Esophagus muscularis mucosa (tissue), 4 donors: ENCODE measurements at regions not wholly inside any gene's neighbourhood (a gene's known extent, or its start where the extent isn't known, plus 50 kb on each side); places are given as distances from the start of the nearest gene placed in this dataset.

Experiments used
- DNase-seq: peaks from one replicate; pipeline ENCODE4 v3.0.0-alpha.2; 2017; ENCODE audit errors: extremely low spot score
- H3K27ac ChIP-seq, 4 donors: fragments of 200-600 bp; sonication (generic); replicated peaks in 1 of 4; 1 replicate in 3 of 4; 2 replicates in 1 of 4; pipeline ENCODE4 v1.5.1; 2016 to 2019; ENCODE audit warnings: mild to moderate bottlenecking in 1 of 4
- H3K27me3 ChIP-seq, 4 donors: fragments of 200-600 bp; sonication (generic); one replicate each; pipeline versions ENCODE4 v1.5.1 to v1.6.0; 2016 to 2019
- H3K36me3 ChIP-seq, 4 donors: fragments of 200-600 bp; sonication (generic); one replicate each; pipeline ENCODE4 v1.5.1; 2016 to 2019
- H3K4me1 ChIP-seq, 4 donors: fragments of 200-600 bp; sonication (generic); one replicate each; pipeline ENCODE4 v1.5.1; 2016 to 2019
- H3K4me3 ChIP-seq, 4 donors: fragments of 200-600 bp; sonication (generic); 1 replicate in 2 of 4; 2 replicates in 2 of 4; pipeline ENCODE4 v1.5.1; 2016 to 2019; ENCODE audit warnings: mild to moderate bottlenecking in 4 of 4, moderate library complexity in 1 of 4
- H3K9me3 ChIP-seq, 4 donors: fragments of 200-600 bp; sonication (generic); 1 replicate in 3 of 4; 2 replicates in 1 of 4; pipeline ENCODE4 v1.5.1; 2016 to 2019
- EP300 ChIP-seq: sonication (generic); formaldehyde crosslinking; IDR thresholded peaks from one replicate; pipeline ENCODE4 v1.6.1; 2017; ENCODE audit warnings: antibody characterized with exemption
- POLR2A ChIP-seq: fragments of 450-650 bp; IDR thresholded peaks from one replicate; pipeline ENCODE4 v1.6.1; 2017; ENCODE audit warnings: antibody characterized with exemption, moderate library complexity, mild to moderate bottlenecking, low read depth
- POLR2AphosphoS5 ChIP-seq, 2 donors: sonication (generic); formaldehyde crosslinking; IDR thresholded peaks; one replicate each; pipeline ENCODE4 v1.6.1; 2017; ENCODE audit warnings: antibody characterized with exemption in 2 of 2
- WGBS: methylation state at CpG from one replicate; pipeline ENCODE4 v1.1.5; 2018; 5-methylcytosine and 5-hydroxymethylcytosine counted together
- intact Hi-C: fragments of 100-400 bp; cut with DNase I; formaldehyde crosslinking; loops from one replicate; pipeline ENCODE4 v1.15.1; 2023
- TF ChIP-seq, protein P1 (sequence below), 3 experiments: fragments of 200-600 bp in 2 of 3; fragments of 450-650 bp in 1 of 3; sonication (generic) in 2 of 3; IDR thresholded peaks; one replicate each; pipeline ENCODE4 v1.5.1; 2017 to 2019; ENCODE audit warnings: antibody characterized with exemption in 3 of 3, mild to moderate bottlenecking in 2 of 3, moderate library complexity in 1 of 3

DNA sequence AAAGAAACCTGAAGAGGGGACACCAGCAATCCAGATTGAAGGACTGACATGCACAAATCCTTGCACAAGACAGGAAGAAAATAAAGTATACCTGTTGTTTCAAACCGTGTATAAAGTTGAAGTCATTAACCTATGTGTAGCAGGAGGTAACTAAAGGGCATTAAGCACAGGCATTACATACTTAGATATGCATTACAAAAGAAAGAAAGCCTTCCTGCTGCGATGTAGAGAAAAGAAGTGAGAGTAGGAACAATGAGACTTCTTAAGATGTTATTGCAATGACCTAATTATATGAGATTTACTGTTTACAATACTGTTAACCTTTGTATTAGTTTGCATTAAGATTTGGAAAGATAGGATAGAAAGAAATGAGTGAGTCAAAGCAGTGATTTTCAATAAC lies 308.9 kb upstream of the PTPRD start:
- whole genome bisulfite sequencing, result 19% methylated on average over 2 of the region's 2 CpGs
- intact Hi-C loops, result no loop called here

DNA sequence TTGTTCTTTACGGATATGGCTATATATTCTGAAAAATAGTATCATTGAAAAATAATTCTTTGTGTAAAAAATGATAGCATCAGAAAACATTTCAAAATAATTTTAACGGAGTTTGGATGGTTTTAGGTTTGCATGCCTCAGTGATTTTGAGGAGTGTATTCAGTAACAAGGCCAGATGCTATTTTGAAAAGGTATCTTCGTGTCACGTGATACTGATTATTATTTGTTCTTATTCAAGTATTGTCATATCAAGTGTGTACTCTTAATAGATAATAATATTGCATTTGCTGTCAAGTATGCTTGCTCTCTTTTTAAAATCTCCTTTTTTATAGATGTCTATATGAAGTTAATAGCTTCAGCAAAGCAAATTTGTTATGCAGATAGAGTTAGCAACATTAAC lies 313.1 kb upstream of the PTPRD start:
- TF ChIP-seq, protein P1, sequence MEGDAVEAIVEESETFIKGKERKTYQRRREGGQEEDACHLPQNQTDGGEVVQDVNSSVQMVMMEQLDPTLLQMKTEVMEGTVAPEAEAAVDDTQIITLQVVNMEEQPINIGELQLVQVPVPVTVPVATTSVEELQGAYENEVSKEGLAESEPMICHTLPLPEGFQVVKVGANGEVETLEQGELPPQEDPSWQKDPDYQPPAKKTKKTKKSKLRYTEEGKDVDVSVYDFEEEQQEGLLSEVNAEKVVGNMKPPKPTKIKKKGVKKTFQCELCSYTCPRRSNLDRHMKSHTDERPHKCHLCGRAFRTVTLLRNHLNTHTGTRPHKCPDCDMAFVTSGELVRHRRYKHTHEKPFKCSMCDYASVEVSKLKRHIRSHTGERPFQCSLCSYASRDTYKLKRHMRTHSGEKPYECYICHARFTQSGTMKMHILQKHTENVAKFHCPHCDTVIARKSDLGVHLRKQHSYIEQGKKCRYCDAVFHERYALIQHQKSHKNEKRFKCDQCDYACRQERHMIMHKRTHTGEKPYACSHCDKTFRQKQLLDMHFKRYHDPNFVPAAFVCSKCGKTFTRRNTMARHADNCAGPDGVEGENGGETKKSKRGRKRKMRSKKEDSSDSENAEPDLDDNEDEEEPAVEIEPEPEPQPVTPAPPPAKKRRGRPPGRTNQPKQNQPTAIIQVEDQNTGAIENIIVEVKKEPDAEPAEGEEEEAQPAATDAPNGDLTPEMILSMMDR (IDR thresholded peaks at IDR 0.05), result no peak
- TF ChIP-seq POLR2A (no peak), POLR2AphosphoS5 (IDR thresholded peaks at IDR 0.05) (no peak), EP300 (no peak)
- Histone ChIP-seq H3K27me3 (no peaks in the 10 kb centered on the region), H3K4me3 (no peak overlapping the region), H3K36me3 (no peaks in the 10 kb centered on the region), H3K9me3 (no peaks in the 10 kb centered on the region), H3K4me1 (no peaks in the 10 kb centered on the region), H3K27ac (no peak overlapping the region)
- intact Hi-C loops, result no loop called here
- 80% methylated on average over 4 of the region's 4 CpGs for WGBS
- no peak for DNase-seq

More for the DNA sequence above, 308.9 kb upstream of the PTPRD start:
- Histone ChIP-seq H3K27me3 (no peaks in the 10 kb centered on the region), H3K4me1 (no peaks in the 10 kb centered on the region), H3K9me3 (no peaks in the 10 kb centered on the region), H3K36me3 (no peaks in the 10 kb centered on the region), H3K4me3 (no peak overlapping the region), H3K27ac (no peak overlapping the region)
- no peak for DNase-seq
- TF ChIP-seq, protein P1 (IDR thresholded peaks at IDR 0.05), result no peak
- TF ChIP-seq POLR2AphosphoS5 (IDR thresholded peaks at IDR 0.05) (no peak), POLR2A (no peak), EP300 (no peak)

DNA sequence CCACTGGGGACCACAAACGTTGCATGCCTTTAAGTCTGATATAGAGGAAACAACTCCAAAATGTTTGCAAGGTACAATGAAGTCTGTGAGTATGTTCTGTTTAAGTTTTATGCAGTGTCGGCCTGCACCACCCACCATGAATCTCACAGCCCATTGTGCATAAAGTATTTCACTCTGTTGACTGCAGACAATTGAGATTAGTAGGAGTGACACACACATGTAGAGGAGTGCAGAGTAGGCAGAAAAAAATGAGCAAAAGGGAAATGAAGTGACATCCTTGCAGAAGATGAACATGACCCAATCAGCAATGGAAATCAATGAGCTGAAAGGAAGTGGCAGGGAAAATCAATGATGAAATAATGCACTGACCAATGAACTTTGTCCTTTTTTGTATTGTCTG lies 315.6 kb upstream of the PTPRD start:
- H3K36me3 ChIP-seq, result no peaks in the 10 kb centered on the region
- no peak overlapping the region for H3K4me3 ChIP-seq
- no peaks in the 10 kb centered on the region for H3K4me1 ChIP-seq
- no peaks in the 10 kb centered on the region for H3K9me3 ChIP-seq
- WGBS, result 84% methylated on average over 2 of the region's 2 CpGs
- intact Hi-C loops, result no loop called here
- H3K27me3 ChIP-seq, result no peaks in the 10 kb centered on the region
- TF ChIP-seq, protein P1 (IDR thresholded peaks at IDR 0.05), result no peak
- TF ChIP-seq POLR2A (no peak), EP300 (no peak), POLR2AphosphoS5 (IDR thresholded peaks at IDR 0.05) (no peak)
- H3K27ac ChIP-seq, result no peak overlapping the region
- no peak for DNase-seq

DNA sequence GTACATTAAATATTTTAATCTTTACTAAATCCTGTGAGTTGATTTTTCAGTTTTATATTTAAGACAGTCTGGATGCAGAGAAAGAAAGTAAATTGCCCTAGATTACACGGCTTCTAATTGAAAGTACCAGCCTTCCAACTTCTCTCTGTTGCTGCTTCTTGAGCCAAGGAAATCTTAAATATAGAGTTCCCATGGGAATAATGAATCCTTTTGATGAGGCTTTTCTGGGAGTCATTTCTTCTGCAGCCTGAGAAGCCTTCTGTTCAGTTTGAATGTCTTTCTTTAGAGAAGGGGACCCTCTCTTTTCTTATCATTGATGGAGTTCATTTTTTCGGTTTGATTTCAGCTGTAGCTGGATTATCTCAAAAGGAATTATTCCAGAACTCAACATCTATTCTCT lies 317.3 kb upstream of the PTPRD start:
- Histone ChIP-seq H3K27me3 (no peaks in the 10 kb centered on the region), H3K4me3 (no peak overlapping the region), H3K27ac (no peak overlapping the region), H3K4me1 (no peaks in the 10 kb centered on the region), H3K36me3 (no peaks in the 10 kb centered on the region), H3K9me3 (no peaks in the 10 kb centered on the region)
- WGBS, result 72% methylated on average over 2 of the region's 2 CpGs
- intact Hi-C loops, result no loop called here
- no peak for DNase-seq
- TF ChIP-seq EP300, result no peak
- TF ChIP-seq POLR2A, result no peak
- TF ChIP-seq POLR2AphosphoS5 (IDR thresholded peaks at IDR 0.05), result no peak
- TF ChIP-seq, protein P1 (IDR thresholded peaks at IDR 0.05), result no peak

DNA sequence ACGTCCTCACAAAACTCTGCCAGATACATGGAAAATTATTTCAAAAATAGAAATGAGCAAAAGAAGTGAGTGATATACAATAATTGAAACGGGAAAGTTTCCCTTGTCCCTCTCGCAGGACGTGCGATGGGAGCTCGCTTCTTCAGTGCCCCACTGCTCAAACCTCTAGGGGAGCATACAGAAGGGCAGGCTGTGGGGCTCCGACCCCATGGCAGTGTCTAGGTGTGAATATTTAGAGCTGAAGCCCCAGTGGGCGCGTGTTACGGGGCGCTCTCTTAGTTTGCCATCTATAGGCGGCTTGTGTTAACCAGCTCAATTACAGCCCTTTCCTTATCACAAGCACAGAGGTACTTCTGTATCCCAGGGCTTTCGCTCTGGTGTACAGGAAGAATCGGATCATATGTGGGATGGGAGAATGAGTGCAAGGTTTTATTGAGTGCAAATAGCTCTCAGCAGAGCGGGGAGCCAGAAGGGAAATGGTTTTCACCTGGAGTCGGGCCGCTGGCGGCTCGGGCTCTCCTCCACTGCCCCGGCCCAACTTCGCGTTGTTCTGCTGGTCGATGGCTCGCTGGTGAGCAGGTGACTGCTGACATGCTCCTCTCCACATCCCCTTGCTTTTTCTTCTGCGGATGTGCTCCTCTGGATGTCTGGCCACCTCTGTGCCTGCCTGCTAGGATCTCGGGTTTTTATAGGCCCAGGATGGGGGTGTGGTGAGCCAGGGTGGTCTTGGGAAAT lies 334.0 kb upstream of the PTPRD start:
- intact Hi-C loops, result no loop called here
- no peak for DNase-seq
- Histone ChIP-seq H3K27ac (no peak overlapping the region), H3K9me3 (no peaks in the 10 kb centered on the region), H3K36me3 (no peaks in the 10 kb centered on the region), H3K4me3 (no peak overlapping the region), H3K27me3 (no peaks in the 10 kb centered on the region), H3K4me1 (no peaks in the 10 kb centered on the region)
- TF ChIP-seq, protein P1 (IDR thresholded peaks at IDR 0.05), result no peak
- TF ChIP-seq POLR2A (no peak), POLR2AphosphoS5 (IDR thresholded peaks at IDR 0.05) (no peak)
- WGBS, result 90% methylated on average over 26 of the region's 26 CpGs
